Neural crest cell (in vitro differentiated cells): ENCODE measurements at regions not wholly inside any gene's neighbourhood (a gene's known extent, or its start where the extent isn't known, plus 50 kb on each side); places are given as distances from the start of the nearest gene placed in this dataset.

Source experiments
- DNase-seq: peaks from one replicate; pipeline ENCODE4 v3.0.0; 2021; ENCODE audit warnings: low read depth, mixed read lengths, low spot score
- H3K27ac Mint-ChIP-seq: one replicate; pipeline ENCODE4 v1.8.0; 2021; ENCODE audit warnings: mild to moderate bottlenecking, mixed read lengths; ENCODE audit not compliant: unreplicated experiment
- H3K27me3 Mint-ChIP-seq: 2 replicates; pipeline ENCODE4 v1.8.0; 2021; ENCODE audit warnings: low read depth, mild to moderate bottlenecking, mixed read lengths
- H3K36me3 Mint-ChIP-seq: 2 replicates; pipeline ENCODE4 v1.8.0; 2021; ENCODE audit warnings: low read depth, mild to moderate bottlenecking, mixed read lengths
- H3K4me1 Mint-ChIP-seq: 2 replicates; pipeline ENCODE4 v1.8.0; 2021; ENCODE audit warnings: mixed read lengths
- H3K4me3 Mint-ChIP-seq: one replicate; pipeline ENCODE4 v1.8.0; 2021; ENCODE audit warnings: mild to moderate bottlenecking, mixed read lengths
- H3K9me3 Mint-ChIP-seq: 2 replicates; pipeline ENCODE4 v1.8.0; 2021; ENCODE audit warnings: mixed read lengths
- TF ChIP-seq, protein P1 (sequence below): fragments of 200-600 bp; sonication (generic); conservative IDR thresholded peaks from 2 replicates; pipeline ENCODE4 v1.5.0; 2021; ENCODE audit warnings: antibody characterized with exemption, mild to moderate bottlenecking

DNA sequence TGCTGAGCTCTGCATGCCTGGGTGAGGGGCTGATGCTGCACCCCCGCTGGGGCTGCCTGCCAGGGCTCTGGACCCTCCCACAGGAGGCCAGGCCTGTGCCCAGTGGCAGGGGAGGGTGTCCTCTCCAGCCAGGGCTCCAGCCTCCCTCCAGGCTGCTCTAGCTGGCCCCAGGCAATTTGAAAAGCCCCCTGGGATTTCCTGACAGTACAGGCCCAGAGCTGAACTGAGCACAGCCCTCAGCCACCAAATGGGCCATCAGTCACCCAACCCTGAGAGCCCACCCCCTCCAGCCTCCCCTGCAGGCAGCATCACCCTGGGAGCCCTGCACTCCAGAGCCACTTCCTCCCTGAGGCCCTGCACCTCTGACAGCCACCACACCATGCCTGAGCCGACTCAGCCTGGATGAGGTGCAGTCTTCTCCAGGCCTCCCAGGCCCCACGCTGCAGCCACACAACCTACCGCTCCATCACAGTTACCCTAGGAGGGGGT is 101.8 kb upstream of the RET start:
- no peaks in the 10 kb centered on the region for H3K36me3 Mint-ChIP-seq
- no peak overlapping the region for H3K4me3 Mint-ChIP-seq
- TF ChIP-seq, protein P1, sequence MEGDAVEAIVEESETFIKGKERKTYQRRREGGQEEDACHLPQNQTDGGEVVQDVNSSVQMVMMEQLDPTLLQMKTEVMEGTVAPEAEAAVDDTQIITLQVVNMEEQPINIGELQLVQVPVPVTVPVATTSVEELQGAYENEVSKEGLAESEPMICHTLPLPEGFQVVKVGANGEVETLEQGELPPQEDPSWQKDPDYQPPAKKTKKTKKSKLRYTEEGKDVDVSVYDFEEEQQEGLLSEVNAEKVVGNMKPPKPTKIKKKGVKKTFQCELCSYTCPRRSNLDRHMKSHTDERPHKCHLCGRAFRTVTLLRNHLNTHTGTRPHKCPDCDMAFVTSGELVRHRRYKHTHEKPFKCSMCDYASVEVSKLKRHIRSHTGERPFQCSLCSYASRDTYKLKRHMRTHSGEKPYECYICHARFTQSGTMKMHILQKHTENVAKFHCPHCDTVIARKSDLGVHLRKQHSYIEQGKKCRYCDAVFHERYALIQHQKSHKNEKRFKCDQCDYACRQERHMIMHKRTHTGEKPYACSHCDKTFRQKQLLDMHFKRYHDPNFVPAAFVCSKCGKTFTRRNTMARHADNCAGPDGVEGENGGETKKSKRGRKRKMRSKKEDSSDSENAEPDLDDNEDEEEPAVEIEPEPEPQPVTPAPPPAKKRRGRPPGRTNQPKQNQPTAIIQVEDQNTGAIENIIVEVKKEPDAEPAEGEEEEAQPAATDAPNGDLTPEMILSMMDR: no peak
- H3K27ac Mint-ChIP-seq: no peak overlapping the region
- no peaks in the 10 kb centered on the region for H3K9me3 Mint-ChIP-seq
- DNase-seq: no peak
- no peaks in the 10 kb centered on the region for H3K27me3 Mint-ChIP-seq
- peaks cover 7% of the 10 kb centered on the region for H3K4me1 Mint-ChIP-seq

DNA sequence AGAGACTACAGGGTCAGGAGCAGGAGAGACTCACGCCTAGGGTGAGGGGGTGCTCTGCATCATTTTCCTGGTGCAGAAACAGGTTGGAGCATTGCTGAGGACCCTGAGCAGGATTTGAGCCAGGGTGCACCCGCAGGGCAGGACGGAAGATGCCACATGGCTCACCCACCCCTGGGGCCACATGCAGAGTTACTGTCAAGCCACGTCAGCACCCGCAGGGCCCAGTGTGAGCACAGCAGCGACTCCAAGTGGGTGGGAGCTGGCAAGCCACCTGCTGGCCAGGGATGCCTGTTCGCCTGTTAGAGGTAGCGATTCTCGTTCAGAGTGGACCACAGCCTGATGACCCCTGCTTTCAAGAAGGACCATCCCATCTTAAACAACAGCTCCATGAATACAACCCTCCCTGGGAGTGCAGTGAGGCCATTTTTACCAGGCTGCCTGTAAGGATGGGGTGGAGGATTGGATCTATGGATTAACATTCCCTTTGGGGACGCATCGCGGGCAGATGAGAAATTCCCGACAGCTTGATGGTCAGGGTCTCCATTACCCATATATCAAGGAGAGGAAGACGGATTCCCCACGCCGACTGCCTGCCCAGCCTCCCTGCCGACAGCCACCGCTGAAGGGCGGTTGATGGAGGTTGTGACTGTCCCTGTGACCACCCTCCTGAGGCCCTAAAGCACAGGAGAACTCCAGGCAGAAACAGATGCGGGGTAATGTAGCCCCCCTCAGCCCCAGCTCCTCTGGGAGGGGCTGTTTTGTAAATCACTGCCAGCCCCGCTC is 101.1 kb upstream of the RET start:
- H3K27ac Mint-ChIP-seq: no peak overlapping the region
- no peaks in the 10 kb centered on the region for H3K9me3 Mint-ChIP-seq
- H3K36me3 Mint-ChIP-seq: no peaks in the 10 kb centered on the region
- peaks cover 7% of the 10 kb centered on the region for H3K4me1 Mint-ChIP-seq
- no peak overlapping the region for H3K4me3 Mint-ChIP-seq
- TF ChIP-seq, protein P1: no peak
- H3K27me3 Mint-ChIP-seq: no peaks in the 10 kb centered on the region
- DNase-seq: no peak

GRCh38 chr10:42976351-42977031 is 100.4 kb upstream of the RET start:
- Mint-ChIP-seq H3K4me1 (peaks cover 7% of the 10 kb centered on the region), H3K27me3 (no peaks in the 10 kb centered on the region), H3K9me3 (no peaks in the 10 kb centered on the region), H3K27ac (no peak overlapping the region), H3K36me3 (no peaks in the 10 kb centered on the region), H3K4me3 (no peak overlapping the region)
- DNase-seq: no peak
- TF ChIP-seq, protein P1: no peak

DNA sequence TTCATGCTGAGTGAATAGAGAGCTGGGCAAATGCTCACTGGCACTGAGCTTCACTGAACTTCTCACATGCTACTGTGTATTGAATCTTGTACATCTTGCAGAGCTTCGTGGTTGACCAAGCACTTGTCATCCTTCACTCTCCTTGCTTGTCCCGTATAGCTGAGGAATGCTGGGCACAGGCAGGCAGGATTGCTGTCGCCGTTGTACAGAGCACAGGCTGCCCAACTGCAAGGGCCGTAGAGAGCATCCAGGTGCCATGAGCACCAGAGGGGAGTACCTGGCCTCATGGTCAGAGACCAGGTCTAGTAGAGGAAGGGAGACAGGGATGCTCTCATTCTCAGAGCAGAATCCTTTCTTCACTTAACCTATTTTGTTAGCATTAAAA is 99.8 kb upstream of the RET start:
- H3K27me3 Mint-ChIP-seq: no peaks in the 10 kb centered on the region
- TF ChIP-seq, protein P1: no peak

DNA sequence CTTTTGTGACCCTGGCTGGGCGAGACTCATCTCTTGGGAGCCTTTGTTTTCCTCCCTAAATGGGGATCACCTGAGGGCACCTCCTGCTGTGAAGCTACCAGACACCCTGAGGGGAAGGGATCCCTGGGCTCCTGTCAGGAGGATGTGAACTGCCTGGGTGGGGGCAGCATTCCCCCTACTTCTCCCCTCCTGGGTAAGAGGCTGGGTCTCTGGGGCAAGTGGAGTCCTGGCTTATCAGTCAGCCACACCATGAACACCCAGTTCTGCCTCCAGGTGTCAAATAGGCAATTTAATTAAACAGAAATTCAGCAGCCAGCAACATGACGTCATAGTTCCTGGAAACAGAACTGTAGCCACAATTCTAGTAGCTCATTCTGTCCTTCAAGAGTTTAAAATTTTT is 97.7 kb upstream of the RET start:
- Mint-ChIP-seq H3K4me1 (peaks cover 7% of the 10 kb centered on the region), H3K36me3 (no peaks in the 10 kb centered on the region), H3K27ac (no peak overlapping the region), H3K27me3 (no peaks in the 10 kb centered on the region), H3K9me3 (no peaks in the 10 kb centered on the region), H3K4me3 (no peak overlapping the region)
- TF ChIP-seq, protein P1: no peak
- DNase-seq: no peak

More for the DNA sequence above, 99.8 kb upstream of the RET start:
- Mint-ChIP-seq H3K4me1 (peaks cover 7% of the 10 kb centered on the region), H3K9me3 (no peaks in the 10 kb centered on the region), H3K27ac (no peak overlapping the region), H3K4me3 (no peak overlapping the region), H3K36me3 (no peaks in the 10 kb centered on the region)
- DNase-seq: no peak
